ENCODE measurements at regions not wholly inside any gene's neighbourhood (a gene's known extent, or its start where the extent isn't known, plus 50 kb on each side); places are given as distances from the start of the nearest gene placed in this dataset.
"Not testable (repeated sequence)": the region's sequence is repeated elsewhere in the genome, so short reads cannot be mapped to it uniquely, and the experiment has no call there.

GRCh38 chr4:189176002-189176401, 764.7 kb upstream of the FRG1 start:
- DNase-seq (ENCODE audit: low spot score), result no peak

GRCh38 chr4:189177130-189177529, 763.5 kb upstream of the FRG1 start:
- DNase-seq (ENCODE audit: low spot score), result no peak

GRCh38 chr4:189178125-189178746, 762.4 kb upstream of the FRG1 start:
- DNase-seq (ENCODE audit: low spot score), result no peak

- no peak for DNase-seq (ENCODE audit: low spot score)
Observed at GRCh38 chr4:189185810-189186432, 754.8 kb upstream of the FRG1 start.

GRCh38 chr4:189187531-189188052, 753.1 kb upstream of the FRG1 start:
- DNase-seq (ENCODE audit: low spot score), result no peak

- DNase-seq (ENCODE audit: low spot score), result no peak
Observed at GRCh38 chr4:189198624-189199023, 742.0 kb upstream of the FRG1 start.

- DNase-seq (ENCODE audit: low spot score), result no peak
Observed at GRCh38 chr4:189200353-189200752, 740.3 kb upstream of the FRG1 start.

GRCh38 chr4:189202182-189202868, 738.3 kb upstream of the FRG1 start:
- peak; percentile 78 for DNase-seq (ENCODE audit: low spot score)

GRCh38 chr4:189202869-189203271, 737.8 kb upstream of the FRG1 start:
- DNase-seq (ENCODE audit: low spot score), result peak; percentile 10

- no peak for DNase-seq (ENCODE audit: low spot score)
Observed at GRCh38 chr4:189204616-189205015, 736.1 kb upstream of the FRG1 start.

GRCh38 chr4:189206953-189207352, 733.7 kb upstream of the FRG1 start:
- DNase-seq (ENCODE audit: low spot score), result no peak

GRCh38 chr4:189207872-189208271, 732.8 kb upstream of the FRG1 start:
- no peak for DNase-seq (ENCODE audit: low spot score)

- DNase-seq (ENCODE audit: low spot score), result no peak
Observed at GRCh38 chr4:189215574-189215973, 725.1 kb upstream of the FRG1 start.

GRCh38 chr4:189221691-189222090, 719.0 kb upstream of the FRG1 start:
- no peak for DNase-seq (ENCODE audit: low spot score)

- no peak for DNase-seq (ENCODE audit: low spot score)
Observed at GRCh38 chr4:189228726-189229125, 711.9 kb upstream of the FRG1 start.

- no peak for DNase-seq (ENCODE audit: low spot score)
Observed at GRCh38 chr4:189232274-189232673, 708.4 kb upstream of the FRG1 start.

GRCh38 chr4:189233754-189234153, 706.9 kb upstream of the FRG1 start:
- DNase-seq (ENCODE audit: low spot score), result not testable (repeated sequence)

- DNase-seq (ENCODE audit: low spot score), result not testable (repeated sequence)
Observed at GRCh38 chr4:189234948-189235347, 705.7 kb upstream of the FRG1 start.

GRCh38 chr4:189235599-189235998, 705.1 kb upstream of the FRG1 start:
- DNase-seq (ENCODE audit: low spot score), result no peak

GRCh38 chr4:189236321-189236720, 704.4 kb upstream of the FRG1 start:
- DNase-seq (ENCODE audit: low spot score), result not testable (repeated sequence)

GRCh38 chr4:189237340-189237739, 703.3 kb upstream of the FRG1 start:
- DNase-seq (ENCODE audit: low spot score), result no peak

- no peak for DNase-seq (ENCODE audit: low spot score)
Observed at GRCh38 chr4:189255636-189256035, 685.0 kb upstream of the FRG1 start.

GRCh38 chr4:189261475-189261874, 679.2 kb upstream of the FRG1 start:
- no peak for DNase-seq (ENCODE audit: low spot score)

Measured in AG20443 (cell line).